WTC11 (cell line): ENCODE measurements at regions not wholly inside any gene's neighbourhood (a gene's known extent, or its start where the extent isn't known, plus 50 kb on each side); places are given as distances from the start of the nearest gene placed in this dataset.

Experiments
- ATAC-seq: fragments of 200-7000 bp; cut with Tn5 transposase; 2 replicates; pipeline ENCODE4 v1.10.0; 2021; ENCODE audit warnings: mild to moderate bottlenecking, moderate library complexity
- CTCF ChIA-PET: fragments of 300-600 bp; sonication (Branson Sonifier 250); formaldehyde crosslinking; loops from one replicate; lab custom pipeline; 2021; ENCODE audit warnings: antibody characterized with exemption; lab: Charles Lee
- POLR2A ChIA-PET: fragments of 350-600 bp; sonication (Branson Sonifier 250); formaldehyde crosslinking; loops from one replicate; lab custom pipeline; 2021; ENCODE audit warnings: antibody characterized with exemption; lab: Charles Lee
- DNase-seq: peaks from one replicate; pipeline ENCODE4 v3.0.0; 2021; ENCODE audit warnings: low spot score
- H3K27ac Mint-ChIP-seq: 2 replicates; pipeline ENCODE4 v1.8.0; 2021; ENCODE audit warnings: mixed read lengths
- H3K27me3 Mint-ChIP-seq: 2 replicates; pipeline ENCODE4 v1.8.0; 2021; ENCODE audit warnings: low read depth, mild to moderate bottlenecking, moderate library complexity, mixed read lengths
- H3K36me3 Mint-ChIP-seq: 2 replicates; pipeline ENCODE4 v1.8.0; 2021; ENCODE audit warnings: mixed read lengths
- H3K4me1 Mint-ChIP-seq: 2 replicates; pipeline ENCODE4 v1.8.0; 2022; ENCODE audit warnings: mixed read lengths
- H3K4me3 Mint-ChIP-seq: 2 replicates; pipeline ENCODE4 v1.8.0; 2021; ENCODE audit warnings: mild to moderate bottlenecking, moderate library complexity, mixed read lengths
- H3K9me3 Mint-ChIP-seq: 2 replicates; pipeline ENCODE4 v1.8.0; 2021; ENCODE audit warnings: mixed read lengths
- ATF6 ChIP-seq: sonication (generic); formaldehyde crosslinking; IDR thresholded peaks from 2 replicates; pipeline ENCODE4 v1.8.1; 2023; ENCODE audit warnings: mild to moderate bottlenecking, missing genetic modification reagents
- CTCF ChIP-seq: fragments of 200-600 bp; IDR thresholded peaks from 2 replicates; pipeline ENCODE4 v1.8.0; 2022; ENCODE audit warnings: antibody characterized with exemption
- E2F4 ChIP-seq: sonication (generic); formaldehyde crosslinking; IDR thresholded peaks from 2 replicates; pipeline ENCODE4 v1.8.1; 2022; ENCODE audit warnings: low read depth, mild to moderate bottlenecking, moderate library complexity, missing genetic modification reagents, borderline replicate concordance
- FOXP1 ChIP-seq: sonication (generic); formaldehyde crosslinking; IDR thresholded peaks from 2 replicates; pipeline ENCODE4 v1.8.0; 2022; ENCODE audit warnings: missing genetic modification reagents, mild to moderate bottlenecking, moderate library complexity, borderline replicate concordance
- GRHL2 ChIP-seq: fragments of 250-450 bp; sonication (Bioruptor Pico); IDR thresholded peaks from 2 replicates; pipeline ENCODE4 v1.8.0; 2022; ENCODE audit warnings: mild to moderate bottlenecking, moderate library complexity; ENCODE audit not compliant: insufficient replicate concordance, severe bottlenecking
- GTF2I ChIP-seq: fragments of 250-450 bp; sonication (Bioruptor Pico); conservative IDR thresholded peaks from 2 replicates; pipeline ENCODE4 v1.4.0; 2021; ENCODE audit warnings: mild to moderate bottlenecking
- HMGA2 ChIP-seq: fragments of 250-450 bp; sonication (Bioruptor Pico); IDR thresholded peaks from 2 replicates; pipeline ENCODE4 v1.4.0; 2021; ENCODE audit warnings: mild to moderate bottlenecking, moderate library complexity
- IRF1 ChIP-seq: sonication (generic); formaldehyde crosslinking; IDR thresholded peaks from 2 replicates; pipeline ENCODE4 v1.8.0; 2023; ENCODE audit warnings: missing genetic modification reagents
- JAZF1 ChIP-seq: fragments of 250-450 bp; sonication (Bioruptor Pico); IDR thresholded peaks from 2 replicates; pipeline ENCODE4 v1.9.0; 2021; ENCODE audit warnings: moderate library complexity, mild to moderate bottlenecking, inconsistent platforms
- JUN ChIP-seq: sonication (generic); formaldehyde crosslinking; IDR thresholded peaks from 2 replicates; pipeline ENCODE4 v1.8.0; 2023; ENCODE audit warnings: mild to moderate bottlenecking, missing genetic modification reagents
- KAT7 ChIP-seq: sonication (generic); formaldehyde crosslinking; IDR thresholded peaks from 2 replicates; pipeline ENCODE4 v1.8.1; 2023; ENCODE audit warnings: missing genetic modification reagents, mild to moderate bottlenecking, borderline replicate concordance
- MXD4 ChIP-seq: fragments of 250-450 bp; sonication (Bioruptor Pico); IDR thresholded peaks from 2 replicates; pipeline ENCODE4 v1.8.0; 2021; ENCODE audit warnings: mild to moderate bottlenecking, moderate library complexity, borderline replicate concordance
- MYBL2 ChIP-seq: sonication (generic); formaldehyde crosslinking; IDR thresholded peaks from 2 replicates; pipeline ENCODE4 v1.8.1; 2023; ENCODE audit warnings: mild to moderate bottlenecking, moderate library complexity, missing genetic modification reagents
- NFYB ChIP-seq: sonication (generic); formaldehyde crosslinking; conservative IDR thresholded peaks from 2 replicates; pipeline ENCODE4 v1.8.0; 2022; ENCODE audit warnings: low read depth, missing genetic modification reagents
- NR1H2 ChIP-seq: sonication (generic); formaldehyde crosslinking; IDR thresholded peaks from 2 replicates; pipeline ENCODE4 v1.9.0; 2021; ENCODE audit warnings: mild to moderate bottlenecking, moderate library complexity, missing genetic modification reagents
- OVOL2 ChIP-seq: fragments of 250-450 bp; sonication (Bioruptor Pico); IDR thresholded peaks from 2 replicates; pipeline ENCODE4 v1.9.0; 2021; ENCODE audit warnings: mild to moderate bottlenecking, borderline replicate concordance
- PRDM15 ChIP-seq: sonication (generic); formaldehyde crosslinking; IDR thresholded peaks from 2 replicates; pipeline ENCODE4 v1.8.0; 2022; ENCODE audit warnings: missing genetic modification reagents
- PREB ChIP-seq: sonication (generic); formaldehyde crosslinking; IDR thresholded peaks from 2 replicates; pipeline ENCODE4 v1.8.1; 2022; ENCODE audit warnings: mild to moderate bottlenecking, missing genetic modification reagents, moderate library complexity, borderline replicate concordance
- PRRX2 ChIP-seq: fragments of 250-450 bp; sonication (Bioruptor Pico); IDR thresholded peaks from 2 replicates; pipeline ENCODE4 v1.8.0; 2021; ENCODE audit warnings: mild to moderate bottlenecking
- TP53 ChIP-seq: sonication (generic); formaldehyde crosslinking; IDR thresholded peaks from 2 replicates; pipeline ENCODE4 v1.8.1; 2023; ENCODE audit warnings: mild to moderate bottlenecking, missing genetic modification reagents
- USF2 ChIP-seq: sonication (generic); formaldehyde crosslinking; IDR thresholded peaks from 2 replicates; pipeline ENCODE4 v1.8.1; 2023; ENCODE audit warnings: mild to moderate bottlenecking, missing genetic modification reagents, moderate library complexity
- ZNF263 ChIP-seq: sonication (generic); formaldehyde crosslinking; IDR thresholded peaks from 2 replicates; pipeline ENCODE4 v1.8.1; 2022; ENCODE audit warnings: low read depth, mild to moderate bottlenecking, moderate library complexity, missing genetic modification reagents
- ZNF423 ChIP-seq: fragments of 250-450 bp; sonication (Bioruptor Pico); IDR thresholded peaks from 2 replicates; pipeline ENCODE4 v2.1.2; 2022; ENCODE audit warnings: mild to moderate bottlenecking, moderate library complexity

GRCh38 chr14:54127526-54127925 is 170.9 kb upstream of the BMP4 start:
- no peaks in the 10 kb centered on the region for H3K27me3 Mint-ChIP-seq
- ATAC-seq (no peak), DNase-seq (no peak)
- H3K4me3 Mint-ChIP-seq = no peak overlapping the region
- H3K9me3 Mint-ChIP-seq = peaks cover 9% of the 10 kb centered on the region
- POLR2A ChIA-PET = no interaction called here
- TF ChIP-seq IRF1 (CRISPR knock-in tag) (no peak), TP53 (CRISPR knock-in tag) (no peak), ZNF423 (CRISPR knock-in tag) (no peak), ZNF263 (CRISPR knock-in tag) (no peak), PRRX2 (CRISPR knock-in tag) (no peak), USF2 (CRISPR knock-in tag) (no peak), HMGA2 (CRISPR knock-in tag) (no peak), MYBL2 (CRISPR knock-in tag) (no peak), E2F4 (no peak), JAZF1 (CRISPR knock-in tag) (no peak), GTF2I (CRISPR knock-in tag) (no peak), PRDM15 (no peak), KAT7 (CRISPR knock-in tag) (no peak), ATF6 (CRISPR knock-in tag) (no peak)
- H3K36me3 Mint-ChIP-seq = no peaks in the 10 kb centered on the region
- H3K4me1 Mint-ChIP-seq = no peaks in the 10 kb centered on the region
- CTCF ChIA-PET = interaction anchor here (1.9 kb wide), 1 partner anchor 48 kb away, joined by 5 read pairs; no protein-coding TSS in a partner anchor
- H3K27ac Mint-ChIP-seq = no peak overlapping the region

GRCh38 chr14:54129850-54130640 is 173.4 kb upstream of the BMP4 start:
- H3K4me3 Mint-ChIP-seq = no peak overlapping the region
- peaks cover 11% of the 10 kb centered on the region for H3K4me1 Mint-ChIP-seq
- H3K36me3 Mint-ChIP-seq = no peaks in the 10 kb centered on the region
- POLR2A ChIA-PET = no interaction called here
- H3K27me3 Mint-ChIP-seq = no peaks in the 10 kb centered on the region
- H3K9me3 Mint-ChIP-seq = peaks cover 4% of the 10 kb centered on the region
- ATAC-seq (no peak), DNase-seq (no peak)
- CTCF ChIA-PET = no interaction called here
- H3K27ac Mint-ChIP-seq = no peak overlapping the region
- no peak for TF ChIP-seq GTF2I (CRISPR knock-in tag)
- TF ChIP-seq NFYB (CRISPR knock-in tag) = no peak
- no peak for TF ChIP-seq JUN (CRISPR knock-in tag)
- TF ChIP-seq FOXP1 (CRISPR knock-in tag) = no peak
- TF ChIP-seq MXD4 = no peak
- no peak for TF ChIP-seq GRHL2 (CRISPR knock-in tag)
- no peak for TF ChIP-seq PREB (CRISPR knock-in tag)
- no peak for TF ChIP-seq OVOL2
- TF ChIP-seq NR1H2 (CRISPR knock-in tag) = no peak
- no peak for TF ChIP-seq CTCF
